Testis (tissue), 2 donors: ENCODE measurements at regions not wholly inside any gene's neighbourhood (a gene's known extent, or its start where the extent isn't known, plus 50 kb on each side); places are given as distances from the start of the nearest gene placed in this dataset.

Experiments used
- DNase-seq: peaks from one replicate; pipeline ENCODE4 v3.0.0-alpha.2; 2019
- H3K27ac ChIP-seq, 2 donors: fragments of 200-600 bp; sonication (generic); one replicate each; pipeline ENCODE4 v1.5.1; 2019
- H3K27me3 ChIP-seq: fragments of 200-600 bp; sonication (generic); one replicate; pipeline ENCODE4 v1.5.1; 2019
- H3K36me3 ChIP-seq: fragments of 200-600 bp; sonication (generic); one replicate; pipeline ENCODE4 v1.5.1; 2017; ENCODE audit warnings: low read depth; ENCODE audit errors: missing control alignments
- H3K4me1 ChIP-seq: fragments of 200-600 bp; sonication (generic); one replicate; pipeline ENCODE4 v1.5.1; 2019
- H3K4me3 ChIP-seq, 2 donors: fragments of 200-600 bp; sonication (generic); one replicate each; pipeline ENCODE4 v1.5.1; 2017 to 2019
- H3K9me3 ChIP-seq: fragments of 200-600 bp; sonication (generic); one replicate; pipeline ENCODE4 v1.5.1; 2017
- POLR2A ChIP-seq: fragments of 450-650 bp; IDR thresholded peaks from one replicate; pipeline ENCODE4 v1.6.1; 2017; ENCODE audit warnings: antibody characterized with exemption, mild to moderate bottlenecking, moderate library complexity
- WGBS, 2 donors: methylation state at CpG; one replicate each; pipeline ENCODE4 v1.1.5; 2018; 5-methylcytosine and 5-hydroxymethylcytosine counted together
- intact Hi-C: fragments of 100-400 bp; cut with DNase I; formaldehyde crosslinking; loops from one replicate; pipeline ENCODE4 v1.15.1; 2023; ENCODE audit warnings: low total_unique reads
- TF ChIP-seq, protein P1 (sequence below), 3 experiments: fragments of 450-650 bp in 2 of 3; fragments of 200-600 bp in 1 of 3; sonication (generic) in 1 of 3; IDR thresholded peaks; one replicate each; pipeline ENCODE4 v1.5.1; 2016 to 2019; ENCODE audit warnings: antibody characterized with exemption in 3 of 3, mild to moderate bottlenecking in 2 of 3, moderate library complexity in 1 of 3

DNA sequence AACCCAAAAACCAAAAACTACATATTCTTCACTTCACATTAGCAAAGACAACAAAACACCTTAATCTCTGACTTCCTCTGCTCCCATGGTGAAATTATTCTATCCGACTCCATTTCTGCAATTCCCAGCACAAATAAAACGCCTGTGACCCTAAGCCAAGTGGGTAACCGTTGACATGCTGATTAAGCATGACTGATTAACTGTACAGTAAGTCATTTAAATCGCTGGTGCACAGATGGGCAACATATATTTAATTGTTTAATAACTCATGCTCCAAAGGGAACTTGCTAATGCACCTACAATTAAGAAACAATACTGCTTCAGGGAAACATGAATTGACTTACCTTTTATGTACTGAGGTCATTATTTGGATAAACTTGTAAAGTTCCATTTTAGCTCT is 436.7 kb downstream of the KIF2B start:
- H3K9me3 ChIP-seq = no peaks in the 10 kb centered on the region
- no peak for TF ChIP-seq POLR2A
- TF ChIP-seq, protein P1, sequence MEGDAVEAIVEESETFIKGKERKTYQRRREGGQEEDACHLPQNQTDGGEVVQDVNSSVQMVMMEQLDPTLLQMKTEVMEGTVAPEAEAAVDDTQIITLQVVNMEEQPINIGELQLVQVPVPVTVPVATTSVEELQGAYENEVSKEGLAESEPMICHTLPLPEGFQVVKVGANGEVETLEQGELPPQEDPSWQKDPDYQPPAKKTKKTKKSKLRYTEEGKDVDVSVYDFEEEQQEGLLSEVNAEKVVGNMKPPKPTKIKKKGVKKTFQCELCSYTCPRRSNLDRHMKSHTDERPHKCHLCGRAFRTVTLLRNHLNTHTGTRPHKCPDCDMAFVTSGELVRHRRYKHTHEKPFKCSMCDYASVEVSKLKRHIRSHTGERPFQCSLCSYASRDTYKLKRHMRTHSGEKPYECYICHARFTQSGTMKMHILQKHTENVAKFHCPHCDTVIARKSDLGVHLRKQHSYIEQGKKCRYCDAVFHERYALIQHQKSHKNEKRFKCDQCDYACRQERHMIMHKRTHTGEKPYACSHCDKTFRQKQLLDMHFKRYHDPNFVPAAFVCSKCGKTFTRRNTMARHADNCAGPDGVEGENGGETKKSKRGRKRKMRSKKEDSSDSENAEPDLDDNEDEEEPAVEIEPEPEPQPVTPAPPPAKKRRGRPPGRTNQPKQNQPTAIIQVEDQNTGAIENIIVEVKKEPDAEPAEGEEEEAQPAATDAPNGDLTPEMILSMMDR (IDR thresholded peaks at IDR 0.05) = no peak
- intact Hi-C loops = no loop called here
- no peak overlapping the region for H3K4me3 ChIP-seq
- H3K4me1 ChIP-seq = no peaks in the 10 kb centered on the region
- no peaks in the 10 kb centered on the region for H3K27me3 ChIP-seq
- no peak for DNase-seq
- no peak overlapping the region for H3K27ac ChIP-seq
- H3K36me3 ChIP-seq = no peaks in the 10 kb centered on the region
- 67 to 82% methylated on average over 4 of the region's 4 CpGs for WGBS, 2 donors

DNA sequence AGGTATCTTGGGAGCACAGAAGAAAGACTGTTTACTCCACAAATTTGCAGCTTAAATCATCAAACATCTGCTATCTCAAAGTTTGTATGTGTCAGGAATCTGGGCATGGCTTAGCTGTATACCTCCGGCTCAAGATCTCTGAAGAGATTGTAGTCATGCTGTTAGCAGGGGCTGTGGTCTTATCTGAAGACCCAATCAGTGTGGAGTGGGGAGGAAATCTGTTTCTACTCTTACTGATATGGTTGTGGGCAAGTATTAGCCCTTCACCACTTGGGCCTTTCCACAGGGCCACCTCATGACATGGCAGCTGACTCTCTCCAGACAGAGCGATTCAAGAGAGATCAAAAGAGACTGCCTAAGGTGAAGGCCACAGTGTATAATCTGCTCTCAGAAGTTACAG is 438.7 kb downstream of the KIF2B start:
- WGBS, 2 donors = 90 to 92% methylated on average over 2 of the region's 2 CpGs
- intact Hi-C loops = no loop called here

DNA sequence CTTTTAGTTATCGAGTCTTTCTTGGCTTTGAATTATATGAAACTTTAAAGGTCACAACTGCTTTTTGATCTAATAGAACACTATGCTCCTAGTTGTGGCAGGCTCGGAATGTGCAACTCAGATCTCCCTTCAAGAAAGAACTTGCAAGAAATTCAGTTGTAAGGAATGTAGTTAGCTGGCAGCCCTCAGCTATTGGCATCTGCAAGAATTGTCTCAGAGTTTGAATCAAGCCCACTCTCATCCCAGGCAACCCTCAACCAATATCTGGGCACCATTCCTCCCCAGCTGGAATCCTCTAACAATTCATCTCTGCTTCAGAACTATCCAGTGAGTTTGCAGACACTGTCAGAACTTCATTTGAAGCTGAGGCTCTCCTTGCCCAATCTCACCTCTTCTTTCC is 447.2 kb downstream of the KIF2B start:
- no peaks in the 10 kb centered on the region for H3K27me3 ChIP-seq
- WGBS, 2 donors = 31 to 44% methylated on average over 2 of the region's 2 CpGs
- no peak for TF ChIP-seq POLR2A
- TF ChIP-seq, protein P1 (IDR thresholded peaks at IDR 0.05) = no peak
- H3K4me1 ChIP-seq = no peaks in the 10 kb centered on the region
- H3K9me3 ChIP-seq = no peaks in the 10 kb centered on the region
- H3K36me3 ChIP-seq = no peaks in the 10 kb centered on the region
- DNase-seq = no peak
- intact Hi-C loops = no loop called here
- no peak overlapping the region for H3K4me3 ChIP-seq
- H3K27ac ChIP-seq = no peak overlapping the region

More for the DNA sequence above, 438.7 kb downstream of the KIF2B start:
- H3K27me3 ChIP-seq = no peaks in the 10 kb centered on the region
- TF ChIP-seq POLR2A = no peak
- TF ChIP-seq, protein P1 (IDR thresholded peaks at IDR 0.05) = no peak
- no peaks in the 10 kb centered on the region for H3K4me1 ChIP-seq
- no peak overlapping the region for H3K27ac ChIP-seq
- H3K36me3 ChIP-seq = no peaks in the 10 kb centered on the region
- no peak overlapping the region for H3K4me3 ChIP-seq
- DNase-seq = no peak
- H3K9me3 ChIP-seq = no peaks in the 10 kb centered on the region

DNA sequence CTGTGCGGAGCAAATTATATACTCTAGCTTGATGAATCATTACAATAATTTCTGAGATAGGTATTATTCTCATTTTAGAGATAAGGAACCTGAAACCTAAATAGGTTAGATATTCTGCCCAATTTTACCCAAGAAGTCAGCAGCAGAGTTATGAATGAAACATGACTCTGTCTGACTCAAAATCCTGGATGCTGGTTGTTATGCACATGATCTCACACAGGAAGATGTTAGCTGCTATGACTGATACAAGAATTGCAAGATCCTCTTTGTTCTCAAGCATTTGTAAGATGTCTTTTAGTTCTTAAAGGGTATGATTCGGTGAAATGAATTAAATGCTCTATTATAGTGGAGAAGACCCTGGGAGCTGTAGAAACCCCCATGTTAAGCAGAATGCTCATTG is 447.8 kb downstream of the KIF2B start:
- TF ChIP-seq, protein P1 (IDR thresholded peaks at IDR 0.05) = no peak
- TF ChIP-seq POLR2A = no peak
- intact Hi-C loops = no loop called here
- Histone ChIP-seq H3K36me3 (no peaks in the 10 kb centered on the region), H3K4me3 (no peak overlapping the region), H3K9me3 (no peaks in the 10 kb centered on the region), H3K27me3 (no peaks in the 10 kb centered on the region), H3K4me1 (no peaks in the 10 kb centered on the region), H3K27ac (no peak overlapping the region)
- 79 to 86% methylated on average over 2 of the region's 2 CpGs for WGBS, 2 donors
- DNase-seq = no peak

DNA sequence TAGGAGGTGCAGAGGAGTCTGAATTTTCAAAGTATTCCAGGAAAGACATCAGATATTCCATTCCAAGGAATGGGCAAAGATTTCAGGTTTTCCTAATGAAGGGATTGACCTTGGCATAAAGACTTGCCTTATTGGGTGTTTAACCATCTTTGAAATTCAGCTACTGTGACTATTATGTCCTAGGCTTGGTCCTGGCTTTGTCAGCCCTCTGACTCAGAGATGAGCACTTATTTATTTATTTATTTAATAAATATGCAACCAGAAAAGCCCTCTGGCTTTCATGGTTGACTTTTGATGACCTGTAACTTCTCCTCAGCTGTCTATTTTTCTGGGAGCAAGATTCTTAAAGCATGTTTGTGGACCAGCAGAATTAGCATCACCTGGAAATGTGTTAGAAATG is 455.1 kb downstream of the KIF2B start:
- DNase-seq = no peak
- Histone ChIP-seq H3K27me3 (no peaks in the 10 kb centered on the region), H3K9me3 (no peaks in the 10 kb centered on the region), H3K4me1 (no peaks in the 10 kb centered on the region), H3K4me3 (no peak overlapping the region), H3K36me3 (no peaks in the 10 kb centered on the region), H3K27ac (no peak overlapping the region)
- TF ChIP-seq POLR2A = no peak
- TF ChIP-seq, protein P1 (IDR thresholded peaks at IDR 0.05) = no peak
- intact Hi-C loops = no loop called here
